Pancreas (tissue), 10 donors: ENCODE measurements at regions not wholly inside any gene's neighbourhood (a gene's known extent, or its start where the extent isn't known, plus 50 kb on each side); places are given as distances from the start of the nearest gene placed in this dataset.
A peak's percentile ranks its signal among the peaks of the same experiment; 100 is the strongest.

ENCODE experiments used
- ATAC-seq, 4 donors: fragments of 200-7000 bp; cut with Tn5 transposase; one replicate each; pipeline versions ENCODE4 v1.8.0 to v1.9.1; 2020; ENCODE audit warnings: mild to moderate bottlenecking in 4 of 4, moderate library complexity in 4 of 4
- DNase-seq, 6 donors: peaks; one replicate each; pipeline ENCODE4 v3.0.0-alpha.2; 2020
- FAIRE-seq: peaks from 2 replicates; lab custom pipeline; 2012; peaks lifted over from hg19 to GRCh38; lab: Jason Lieb, UNC
- H3K27ac ChIP-seq, 4 donors: fragments of 200-600 bp; sonication (generic); 1 replicate in 3 of 4; 2 replicates in 1 of 4; pipeline versions ENCODE4 v1.5.0 to v1.8.0; 2020
- H3K27me3 ChIP-seq, 4 donors: fragments of 200-600 bp; one replicate each; pipeline ENCODE4 v1.8.0; 2021
- H3K36me3 ChIP-seq, 3 donors: fragments of 200-600 bp; sonication (generic) in 1 of 3; one replicate each; pipeline versions ENCODE4 v1.5.0 to v1.8.0; 2020 to 2021
- H3K4me1 ChIP-seq, 3 donors: fragments of 200-600 bp; one replicate each; pipeline ENCODE4 v1.8.0; 2021
- H3K4me3 ChIP-seq, 4 donors: fragments of 200-600 bp; sonication (generic) in 2 of 4; one replicate each; pipeline versions ENCODE4 v1.5.0 to v1.8.0; 2020 to 2021
- H3K9me3 ChIP-seq, 4 donors: fragments of 200-600 bp; one replicate each; pipeline ENCODE4 v1.8.0; 2021
- CTCF ChIP-seq, 4 donors: fragments of 200-600 bp; sonication (generic) in 3 of 4; IDR thresholded peaks; one replicate each; pipeline versions ENCODE4 v1.5.0 to v1.8.0; 2021; ENCODE audit warnings: antibody characterized with exemption in 4 of 4
- WGBS, 2 donors: extraction: QIAGEN DNeasy Blood & Tissue Kit; methylation state at CpG; one replicate each; pipeline ENCODE4 v1.1.7; 2013; 5-methylcytosine and 5-hydroxymethylcytosine counted together
- intact Hi-C, 3 donors: fragments of 100-400 bp; cut with DNase I; formaldehyde crosslinking; loops; one replicate each; pipeline versions ENCODE4 v1.11.1 to v1.14.2; 2022
- donor health status: healthy with polysubstance abuse.
- donor health status: DM: no; HTN: no; CAD: no; lungs with moderate emphysema.
- donor health status: DM: no; HTN: no; CAD: no.
- donor health status: control.
- donor health status: control.
- donor health status: Bipolar disorder and iron deficiency.
- donor health status: DM: yes; HTN: yes; CAD: no.
- donor health status: DM: no; HTN: no; CAD: no.
- donor health status: DM: no; HTN: no; CAD: no.
- donor health status: DM: yes; HTN: yes; CAD: no.

- H3K4me1 ChIP-seq, result no peaks in the 10 kb centered on the region
- ATAC-seq (no peak), FAIRE-seq (no peak), DNase-seq (no peak)
- TF ChIP-seq CTCF (IDR thresholded peaks at IDR 0.05), result no peak
- H3K27me3 ChIP-seq, result no peaks in the 10 kb centered on the region
- no peak overlapping the region for H3K4me3 ChIP-seq
- WGBS, 2 donors, result 75 to 85% methylated on average over 5 of the region's 5 CpGs
- no peaks in the 10 kb centered on the region for H3K36me3 ChIP-seq
- intact Hi-C loops, result no loop called here
- no peak overlapping the region for H3K27ac ChIP-seq
- no peaks in the 10 kb centered on the region for H3K9me3 ChIP-seq
These were observed 511.3 kb downstream of the QKI start for GRCh38 chr6:163925839-163926238.

- Histone ChIP-seq H3K27ac (no peak overlapping the region), H3K9me3 (no peaks in the 10 kb centered on the region), H3K4me3 (no peak overlapping the region), H3K36me3 (no peaks in the 10 kb centered on the region), H3K27me3 (no peaks in the 10 kb centered on the region), H3K4me1 (no peaks in the 10 kb centered on the region)
- peak in 1 of 4 donors; percentile 41 for ATAC-seq
- no peak for TF ChIP-seq CTCF (IDR thresholded peaks at IDR 0.05)
- no peak for DNase-seq
- WGBS, 2 donors, result 74 to 75% methylated on average over 15 of the region's 15 CpGs
- FAIRE-seq, result no peak
- intact Hi-C loops, result no loop called here
These were observed 509.3 kb downstream of the QKI start for GRCh38 chr6:163923658-163924411.

GRCh38 chr6:163922562-163922961 is 508.0 kb downstream of the QKI start:
- WGBS, 2 donors, result 82 to 89% methylated on average over 4 of the region's 4 CpGs
- intact Hi-C loops, result no loop called here
- H3K36me3 ChIP-seq, result no peaks in the 10 kb centered on the region
- H3K9me3 ChIP-seq, result no peaks in the 10 kb centered on the region
- no peak overlapping the region for H3K27ac ChIP-seq
- ATAC-seq, result no peak
- no peak for DNase-seq
- FAIRE-seq, result no peak
- no peaks in the 10 kb centered on the region for H3K27me3 ChIP-seq
- TF ChIP-seq CTCF (IDR thresholded peaks at IDR 0.05), result no peak
- H3K4me3 ChIP-seq, result no peak overlapping the region
- no peaks in the 10 kb centered on the region for H3K4me1 ChIP-seq

- H3K27me3 ChIP-seq, result no peaks in the 10 kb centered on the region
- no peak for ATAC-seq
- H3K27ac ChIP-seq, result no peak overlapping the region
- no peaks in the 10 kb centered on the region for H3K9me3 ChIP-seq
- no peak overlapping the region for H3K4me3 ChIP-seq
- no peak for FAIRE-seq
- no peak for DNase-seq
- no peaks in the 10 kb centered on the region for H3K4me1 ChIP-seq
- no peak for TF ChIP-seq CTCF (IDR thresholded peaks at IDR 0.05)
- H3K36me3 ChIP-seq, result no peaks in the 10 kb centered on the region
- WGBS, 2 donors, result 30 to 33% methylated on average over 8 of the region's 8 CpGs
- intact Hi-C loops, result no loop called here
These were observed 505.1 kb downstream of the QKI start for GRCh38 chr6:163919652-163920051.

GRCh38 chr6:163916315-163917081 is 502.0 kb downstream of the QKI start:
- Histone ChIP-seq H3K4me3 (no peak overlapping the region), H3K36me3 (no peaks in the 10 kb centered on the region), H3K27me3 (no peaks in the 10 kb centered on the region), H3K4me1 (no peaks in the 10 kb centered on the region), H3K27ac (no peak overlapping the region), H3K9me3 (no peaks in the 10 kb centered on the region)
- no peak for TF ChIP-seq CTCF (IDR thresholded peaks at IDR 0.05)
- FAIRE-seq (no peak), DNase-seq (no peak), ATAC-seq (no peak)
- WGBS, 2 donors, result 75 to 80% methylated on average over 6 of the region's 6 CpGs
- intact Hi-C loops, result no loop called here
